ENCODE measurements at regions not wholly inside any gene's neighbourhood (a gene's known extent, or its start where the extent isn't known, plus 50 kb on each side); places are given as distances from the start of the nearest gene placed in this dataset.
"Not testable (repeated sequence)": the region's sequence is repeated elsewhere in the genome, so short reads cannot be mapped to it uniquely, and the experiment has no call there.

- no peak for DNase-seq
Measured at GRCh38 chr4:38386654-38387188, 277.3 kb upstream of the KLF3 start.

- DNase-seq: no peak
Measured at GRCh38 chr4:38387348-38387747, 276.7 kb upstream of the KLF3 start.

DNA sequence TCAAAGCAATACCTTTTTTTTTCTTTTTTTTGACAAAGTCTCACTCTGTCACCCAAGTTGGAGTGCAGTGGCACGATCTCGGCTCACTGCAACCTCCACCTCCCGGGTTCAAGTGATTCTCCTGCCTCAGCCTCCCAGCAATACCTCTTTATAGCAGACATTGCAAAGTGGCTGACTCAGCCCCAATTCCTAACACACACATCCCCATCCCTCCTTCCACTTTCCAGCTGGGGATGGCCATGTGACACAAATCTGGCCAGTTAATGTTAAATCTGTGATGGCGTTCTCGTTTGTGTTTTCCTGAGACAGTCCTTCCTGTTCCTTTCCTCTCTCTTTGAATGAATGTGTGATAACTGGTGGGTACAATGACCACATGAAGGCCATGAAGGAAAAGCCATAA, 276.2 kb upstream of the KLF3 start:
- no peak for DNase-seq

DNA sequence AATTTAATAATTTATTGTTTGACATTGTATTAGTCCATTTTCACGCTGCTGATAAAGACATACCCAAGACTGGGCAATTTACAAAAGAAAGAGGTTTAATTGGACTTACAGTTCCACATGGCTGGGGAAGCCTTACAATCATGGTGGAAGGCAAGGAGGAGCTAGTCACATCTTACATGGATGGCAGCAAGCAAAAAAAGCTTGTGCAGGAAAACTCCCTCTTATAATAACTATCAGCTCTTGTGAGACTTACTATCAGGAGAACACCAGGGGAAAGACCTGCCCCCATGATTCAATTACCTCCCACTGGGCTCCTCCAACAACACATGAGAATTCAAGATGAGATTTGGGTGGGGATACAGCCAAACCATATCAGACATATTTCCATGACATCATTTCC, 275.1 kb upstream of the KLF3 start:
- not testable (repeated sequence) for DNase-seq

GRCh38 chr4:38390969-38391545, 272.9 kb upstream of the KLF3 start:
- no peak for DNase-seq

DNA sequence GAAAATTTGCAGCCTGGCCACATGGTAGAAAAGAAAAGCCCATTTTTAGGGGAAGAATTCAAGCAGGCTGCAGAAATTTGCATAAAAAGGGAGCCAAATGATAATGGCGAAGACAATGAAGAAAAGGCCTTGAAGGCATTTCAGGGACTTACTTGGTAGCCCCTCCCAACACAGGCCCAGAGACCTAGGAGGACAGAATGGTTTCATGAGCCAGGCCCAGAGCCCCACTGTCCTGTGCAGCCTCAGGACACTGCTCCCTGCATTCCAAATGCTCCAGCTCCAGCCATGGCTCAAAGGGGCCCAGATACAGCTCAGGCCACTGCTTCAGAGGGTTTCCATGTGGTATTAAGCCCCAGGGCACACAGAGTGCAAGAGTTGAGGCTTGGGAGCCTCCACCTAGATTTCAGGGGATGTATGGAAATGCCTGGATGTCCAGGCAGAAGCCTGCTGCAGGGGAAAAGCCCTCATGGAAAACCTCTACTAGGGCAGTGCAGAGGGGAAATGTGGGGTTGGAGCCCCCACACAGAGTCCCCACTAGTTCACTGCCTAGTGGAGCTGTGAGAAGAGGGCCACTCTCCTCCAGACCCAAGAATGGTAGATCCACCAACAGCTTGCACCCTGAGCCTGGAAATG, 271.7 kb upstream of the KLF3 start:
- DNase-seq: no peak

- no peak for DNase-seq
Measured at GRCh38 chr4:38396091-38396490, 267.9 kb upstream of the KLF3 start.

GRCh38 chr4:38396845-38397547, 267.0 kb upstream of the KLF3 start:
- DNase-seq: no peak

DNA sequence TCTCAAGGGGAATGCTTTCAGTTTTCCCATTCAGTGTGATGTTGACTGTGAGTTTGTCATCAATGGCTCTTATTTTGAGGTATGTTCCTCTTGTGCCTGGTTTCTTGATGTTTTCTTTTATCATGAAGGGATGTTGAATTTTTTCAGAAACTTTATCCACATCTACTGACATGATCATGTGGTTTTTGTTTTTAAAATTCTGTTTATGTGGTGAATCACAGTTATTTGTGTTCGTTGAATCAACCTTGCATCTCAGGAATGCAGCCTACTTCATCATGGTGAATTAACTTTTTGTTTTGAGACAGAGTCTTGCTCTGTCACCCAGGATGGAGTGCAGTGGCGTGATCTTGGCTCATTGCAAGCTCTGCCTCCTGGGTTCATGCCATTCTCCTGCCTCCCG, 263.1 kb upstream of the KLF3 start:
- DNase-seq: no peak

- no peak for DNase-seq
Measured at GRCh38 chr4:38406243-38406642, 257.8 kb upstream of the KLF3 start.

DNA sequence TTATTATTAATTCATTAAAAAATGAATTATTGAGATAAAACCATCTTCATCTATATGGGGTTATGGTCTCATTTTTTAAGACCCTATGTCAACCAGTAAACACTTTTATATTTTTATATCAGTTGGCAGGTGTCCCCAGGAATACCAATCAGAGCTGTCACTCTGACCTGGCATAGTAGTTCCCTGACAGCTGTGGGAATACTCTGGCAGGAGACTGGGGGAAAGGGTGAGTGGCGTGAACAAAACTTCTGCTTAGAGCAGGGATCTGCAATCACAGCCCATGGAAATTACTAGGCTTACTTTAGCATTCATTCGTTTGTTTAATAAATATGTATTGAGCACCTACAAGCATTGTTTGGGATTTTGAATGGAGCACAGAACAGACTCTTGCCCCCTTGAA, 254.1 kb upstream of the KLF3 start:
- no peak for DNase-seq

- no peak for DNase-seq
Measured at GRCh38 chr4:38411092-38411491, 252.9 kb upstream of the KLF3 start.

GRCh38 chr4:38411981-38412536, 251.9 kb upstream of the KLF3 start:
- no peak for DNase-seq

GRCh38 chr4:38413524-38414341, 250.3 kb upstream of the KLF3 start:
- no peak for DNase-seq

DNA sequence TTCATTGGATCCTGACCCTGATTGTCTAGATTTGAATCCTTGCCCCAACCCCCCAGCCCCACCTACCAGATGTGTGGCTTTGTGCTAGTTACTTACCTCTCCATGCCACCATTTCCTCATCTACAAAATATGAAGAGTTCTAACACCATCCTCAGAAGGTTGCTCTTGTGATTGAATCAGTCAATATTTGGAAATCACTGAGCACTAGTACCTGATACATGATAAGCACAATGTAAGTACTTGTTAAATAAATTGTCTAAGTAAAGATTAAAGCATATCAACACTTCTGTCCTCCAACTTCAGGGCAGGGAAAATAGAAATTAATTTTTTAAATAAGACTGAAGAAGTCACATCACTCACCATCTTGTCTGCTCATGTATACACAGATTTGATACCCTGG, 249.6 kb upstream of the KLF3 start:
- no peak for DNase-seq

DNA sequence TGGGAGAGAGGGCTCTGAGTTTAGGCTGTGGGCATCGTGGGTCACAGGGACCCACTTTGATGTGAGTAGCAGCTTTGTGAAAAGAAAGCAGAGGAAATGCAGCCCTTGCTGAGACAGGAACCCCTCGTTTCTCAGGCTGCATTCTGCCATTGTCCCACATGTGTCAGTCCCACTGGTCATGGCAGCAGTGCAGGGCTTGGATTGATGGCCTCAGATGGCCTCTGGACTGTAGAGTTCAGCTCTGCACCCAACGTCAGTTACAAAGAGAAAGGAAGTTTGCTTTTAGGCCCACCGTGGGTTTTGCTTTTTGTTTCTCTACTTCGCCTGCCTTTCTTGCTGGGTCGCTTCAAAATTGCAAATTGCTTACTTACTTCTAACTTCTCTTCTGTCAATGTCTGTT, 248.3 kb upstream of the KLF3 start:
- DNase-seq: no peak

GRCh38 chr4:38416450-38417014, 247.5 kb upstream of the KLF3 start:
- DNase-seq: no peak

DNA sequence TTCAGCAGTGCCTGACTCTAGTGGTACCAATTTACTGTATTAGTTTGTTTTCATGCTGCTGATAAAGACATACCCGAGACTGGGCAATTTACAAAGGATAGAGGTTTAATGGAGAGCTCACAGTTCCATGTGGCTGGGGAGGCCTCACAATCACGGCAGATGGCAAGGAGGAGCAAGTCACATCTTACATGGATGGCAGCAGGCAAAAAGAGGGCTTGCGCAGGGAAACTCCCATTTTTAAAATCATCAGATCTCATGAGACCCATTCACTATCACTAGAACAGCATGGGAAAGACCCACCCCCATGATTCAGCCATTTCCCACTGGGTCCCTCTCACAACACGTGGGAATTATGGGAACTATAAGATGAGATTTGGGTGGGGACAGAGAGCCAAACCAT, 243.7 kb upstream of the KLF3 start:
- not testable (repeated sequence) for DNase-seq

DNA sequence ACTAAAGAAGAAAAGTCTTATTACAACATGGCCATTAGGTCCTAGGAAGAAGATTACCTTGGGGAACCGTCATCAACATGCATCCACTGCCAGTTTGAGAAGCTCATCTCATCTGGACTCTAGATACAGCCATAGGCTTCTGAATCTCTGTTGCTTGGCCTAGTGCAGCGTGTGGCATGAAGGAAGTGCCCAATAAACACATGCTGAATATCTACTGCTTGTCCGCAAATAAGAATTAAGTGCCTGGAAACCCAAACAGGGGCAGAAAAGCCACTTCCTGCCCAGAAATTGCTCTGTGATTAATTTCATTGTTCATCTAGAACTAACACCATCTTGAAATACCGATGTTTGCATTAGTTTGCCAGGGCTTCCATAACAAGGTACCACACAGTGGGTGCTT, 241.1 kb upstream of the KLF3 start:
- DNase-seq: no peak

DNA sequence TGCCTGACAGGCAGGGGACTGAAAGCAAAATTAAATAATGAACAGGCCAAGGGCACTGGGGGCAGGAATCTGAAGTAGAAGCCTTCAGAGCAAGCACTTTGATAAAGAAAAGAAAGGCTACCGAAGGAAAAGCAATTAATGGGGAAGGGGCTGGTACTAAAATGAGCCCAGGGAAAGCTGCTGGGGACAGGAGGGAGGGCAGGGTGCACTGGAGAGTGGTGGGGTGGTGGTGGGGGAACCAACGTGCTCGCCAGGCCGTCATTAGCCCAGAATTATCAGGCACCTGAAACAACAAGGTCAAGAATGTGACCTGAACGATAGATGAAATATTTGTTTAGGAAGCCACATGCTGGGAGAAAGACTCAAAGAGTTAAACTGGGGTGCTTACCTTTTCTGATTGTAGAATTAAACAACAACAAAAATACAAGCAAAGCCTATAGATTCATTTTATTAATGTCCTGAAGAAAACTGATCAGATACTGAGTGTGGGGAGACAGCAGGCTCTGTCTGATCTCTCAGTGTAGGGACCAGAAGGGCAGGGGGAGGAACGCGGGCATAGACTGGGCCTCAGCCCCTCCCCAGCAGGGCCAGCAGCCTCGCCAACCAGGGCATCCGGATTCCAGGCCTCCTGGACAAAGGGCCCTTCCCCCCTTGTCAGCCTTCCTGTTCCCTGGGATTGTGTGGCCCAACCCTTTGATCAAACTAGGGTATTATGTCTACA, 239.7 kb upstream of the KLF3 start:
- no peak for DNase-seq

- no peak for DNase-seq
Measured at GRCh38 chr4:38426532-38426931, 237.5 kb upstream of the KLF3 start.

GRCh38 chr4:38430841-38431240, 233.2 kb upstream of the KLF3 start:
- no peak for DNase-seq

Data from KG1 (cell line).